PFSK-1 (cell line): ENCODE measurements at regions not wholly inside any gene's neighbourhood (a gene's known extent, or its start where the extent isn't known, plus 50 kb on each side); places are given as distances from the start of the nearest gene placed in this dataset.

ENCODE experiments used
- FOXP2 ChIP-seq: optimal IDR thresholded peaks from 2 replicates; pipeline ENCODE3; 2011; ENCODE audit warnings: borderline replicate concordance, control low read depth, inconsistent platforms; ENCODE audit not compliant: insufficient read depth; ENCODE audit errors: extremely low read length, extremely low read depth
- POLR2AphosphoS5 ChIP-seq: IDR thresholded peaks from 2 replicates; pipeline ENCODE4 v1.6.1; 2012; ENCODE audit warnings: low read depth, mild to moderate bottlenecking, control low read depth, low read length, moderate library complexity
- REST ChIP-seq, 2 experiments: IDR thresholded peaks; 2 replicates each; pipeline versions ENCODE4 v1.6.1 to v1.8.0; 2011 to 2012; ENCODE audit warnings: low read depth in 2 of 2, low read length in 2 of 2, control low read depth in 1 of 2, inconsistent platforms in 1 of 2, mild to moderate bottlenecking in 1 of 2, moderate library complexity in 1 of 2; ENCODE audit not compliant: insufficient read depth in 1 of 2
- SIN3A ChIP-seq: IDR thresholded peaks from 2 replicates; pipeline ENCODE4 v1.6.1; 2012; ENCODE audit warnings: mild to moderate bottlenecking, low read length, moderate library complexity, borderline replicate concordance; ENCODE audit not compliant: insufficient read depth
- TAF1 ChIP-seq: IDR thresholded peaks from 2 replicates; pipeline ENCODE4 v1.6.1; 2012; ENCODE audit warnings: low read length, control low read depth, borderline replicate concordance; ENCODE audit not compliant: insufficient read depth

DNA sequence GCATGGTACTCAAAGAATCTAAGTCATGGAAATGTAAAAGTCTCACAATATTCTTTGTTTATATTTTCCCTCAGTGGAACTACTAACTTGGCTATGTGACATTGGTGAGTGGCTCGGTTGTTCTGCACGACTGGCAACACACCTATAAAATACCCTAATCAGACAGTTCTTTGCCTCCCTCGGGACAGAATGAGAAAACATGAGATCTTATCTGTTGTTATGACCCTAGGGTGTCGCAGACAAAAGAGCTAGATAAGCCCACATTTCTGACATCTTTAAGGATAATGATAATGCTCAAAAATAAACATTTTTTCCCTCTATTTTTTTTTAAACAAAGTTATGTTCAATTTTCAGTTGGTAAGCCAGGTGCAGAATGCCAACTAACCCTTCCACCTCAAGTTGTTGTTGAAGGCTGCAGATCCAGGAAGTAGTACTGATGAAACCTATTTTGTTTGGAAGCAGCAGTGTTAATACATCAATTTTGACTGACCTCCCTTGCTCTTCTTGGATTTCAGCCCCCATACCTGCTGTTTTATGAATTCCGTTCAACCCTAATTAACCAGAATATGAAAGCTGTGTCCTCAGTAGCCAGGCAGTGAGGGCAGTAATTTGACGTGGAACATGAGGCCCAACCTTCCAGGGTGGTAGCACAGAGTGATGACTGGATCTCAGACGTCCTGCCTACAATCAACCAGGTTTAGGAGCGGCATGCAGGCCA is 108.7 kb upstream of the DUSP10 start:
- TF ChIP-seq FOXP2 (no peak), REST (IDR thresholded peaks at IDR 0.05; ENCODE audit: insufficient read depth in 1 of 2, low read depth in 2 of 2, low read length in 2 of 2) (no peak), POLR2AphosphoS5 (no peak), TAF1 (no peak), SIN3A (no peak)

DNA sequence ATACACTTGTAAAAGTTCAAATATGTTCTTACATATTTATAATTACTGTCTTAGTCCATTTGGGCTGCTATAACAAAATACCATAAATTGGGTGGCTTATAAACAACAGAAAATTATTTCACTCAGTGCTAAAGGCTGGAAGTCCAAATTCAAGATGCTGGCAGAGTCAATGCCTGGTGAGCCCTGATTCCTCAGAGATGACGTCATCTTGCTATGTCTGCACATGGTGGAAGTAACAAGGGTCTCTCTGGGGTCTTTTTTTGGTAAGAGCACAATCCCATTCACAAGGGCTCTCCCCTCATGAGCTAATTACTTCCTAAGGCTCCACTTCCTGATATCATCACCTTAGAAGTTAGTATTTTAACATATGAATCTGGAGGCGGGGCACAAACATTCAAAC is 108.0 kb upstream of the DUSP10 start:
- TF ChIP-seq TAF1, result no peak

- TF ChIP-seq SIN3A (no peak), TAF1 (no peak)
These were observed 107.2 kb upstream of the DUSP10 start for GRCh38 chr1:221849110-221849509.

DNA sequence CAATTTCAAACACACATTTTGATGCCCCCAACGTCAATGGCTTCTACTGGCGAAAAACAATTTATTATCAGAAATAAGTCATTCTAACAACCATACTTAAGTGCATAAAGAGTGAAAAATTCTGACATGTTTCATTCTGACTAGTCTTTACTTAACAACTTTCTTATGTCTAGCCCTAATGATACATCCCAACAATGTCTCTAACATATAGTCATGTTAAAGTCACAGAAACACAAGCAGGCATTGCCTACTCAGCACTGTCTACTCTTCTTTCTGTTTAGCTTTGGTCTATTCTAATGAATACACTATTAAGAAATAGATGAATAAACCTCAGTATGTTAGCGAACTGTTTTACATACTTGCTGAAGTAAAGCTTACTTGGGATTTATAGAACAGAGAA is 105.8 kb upstream of the DUSP10 start:
- TF ChIP-seq POLR2AphosphoS5, result no peak
- TF ChIP-seq FOXP2, result no peak
- no peak for TF ChIP-seq REST (IDR thresholded peaks at IDR 0.05; ENCODE audit: insufficient read depth in 1 of 2, low read depth in 2 of 2, low read length in 2 of 2)
- TF ChIP-seq TAF1, result no peak
- no peak for TF ChIP-seq SIN3A

GRCh38 chr1:221845650-221846371 is 103.9 kb upstream of the DUSP10 start:
- TF ChIP-seq SIN3A, result no peak

DNA sequence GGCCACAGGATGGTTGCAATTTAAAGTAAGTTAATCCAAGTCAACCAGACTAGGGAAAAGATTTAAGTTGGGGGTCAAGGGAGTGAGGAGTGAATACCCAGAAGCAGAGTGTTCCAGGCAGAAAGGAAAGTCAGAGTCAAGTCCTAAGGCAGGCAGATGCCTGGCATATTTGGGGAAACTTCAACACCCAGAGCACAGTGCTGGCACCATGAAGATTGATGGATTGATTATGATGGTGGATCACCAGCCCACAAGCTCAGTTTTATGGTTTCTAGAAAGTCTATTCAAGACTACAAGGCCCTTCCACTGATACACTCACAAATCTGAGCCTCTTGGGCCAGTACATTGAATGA is 100.1 kb upstream of the DUSP10 start:
- TF ChIP-seq FOXP2 (no peak), SIN3A (no peak), TAF1 (no peak), REST (IDR thresholded peaks at IDR 0.05; ENCODE audit: insufficient read depth in 1 of 2, low read depth in 2 of 2, low read length in 2 of 2) (no peak), POLR2AphosphoS5 (no peak)
